ENCODE measurements at regions not wholly inside any gene's neighbourhood (a gene's known extent, or its start where the extent isn't known, plus 50 kb on each side); places are given as distances from the start of the nearest gene placed in this dataset.

DNA sequence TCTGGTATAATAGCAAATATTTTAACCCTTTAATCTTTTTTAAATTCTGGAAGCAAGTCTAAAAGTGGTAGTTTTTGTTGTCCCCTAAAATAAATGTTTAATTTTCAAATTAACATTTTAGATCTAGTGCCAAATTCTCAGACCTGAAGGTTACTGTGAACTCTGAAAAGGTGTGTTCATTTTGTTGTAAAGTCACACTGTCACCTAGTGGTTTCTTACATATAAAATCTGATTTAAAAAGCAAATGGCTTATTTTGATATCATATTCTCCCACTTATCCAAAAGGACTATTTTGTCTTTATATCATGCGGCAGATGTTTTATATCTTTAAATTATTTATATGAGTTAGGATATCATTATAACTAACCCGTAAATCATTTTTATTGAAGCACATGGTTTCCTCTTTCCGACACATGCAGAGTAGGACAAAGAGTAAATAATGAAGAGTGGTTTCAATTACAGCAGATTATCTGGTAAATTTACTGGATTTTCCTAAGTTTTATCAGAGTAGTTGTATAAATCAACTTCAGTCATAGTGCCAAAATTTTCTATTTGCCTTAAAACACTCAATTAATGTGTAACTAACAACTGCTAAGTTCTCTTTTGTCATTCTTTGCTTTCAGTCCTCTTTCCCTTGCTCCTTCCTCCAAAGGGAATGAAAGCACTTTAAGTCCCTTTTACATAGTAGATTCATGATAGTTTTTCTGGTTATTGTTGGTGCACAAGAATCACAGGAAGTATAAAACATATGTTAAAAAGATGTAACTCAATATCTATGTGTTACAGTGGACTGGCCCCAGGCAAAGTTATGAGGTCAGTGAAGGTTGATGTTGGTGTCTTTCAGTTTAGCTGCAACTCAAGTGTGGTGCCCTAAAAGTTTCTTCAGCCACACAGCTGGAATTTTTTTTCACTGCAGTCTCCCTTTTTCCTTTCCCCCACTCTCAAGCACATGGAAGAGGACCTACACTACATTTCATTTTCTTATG is 189.6 kb downstream of the COX7C start:
- TF ChIP-seq, protein P1, sequence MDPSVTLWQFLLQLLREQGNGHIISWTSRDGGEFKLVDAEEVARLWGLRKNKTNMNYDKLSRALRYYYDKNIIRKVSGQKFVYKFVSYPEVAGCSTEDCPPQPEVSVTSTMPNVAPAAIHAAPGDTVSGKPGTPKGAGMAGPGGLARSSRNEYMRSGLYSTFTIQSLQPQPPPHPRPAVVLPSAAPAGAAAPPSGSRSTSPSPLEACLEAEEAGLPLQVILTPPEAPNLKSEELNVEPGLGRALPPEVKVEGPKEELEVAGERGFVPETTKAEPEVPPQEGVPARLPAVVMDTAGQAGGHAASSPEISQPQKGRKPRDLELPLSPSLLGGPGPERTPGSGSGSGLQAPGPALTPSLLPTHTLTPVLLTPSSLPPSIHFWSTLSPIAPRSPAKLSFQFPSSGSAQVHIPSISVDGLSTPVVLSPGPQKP (IDR thresholded peaks at IDR 0.05; ENCODE audit: borderline replicate concordance, low read depth, low read length) = no peak
- TF ChIP-seq, protein P2, sequence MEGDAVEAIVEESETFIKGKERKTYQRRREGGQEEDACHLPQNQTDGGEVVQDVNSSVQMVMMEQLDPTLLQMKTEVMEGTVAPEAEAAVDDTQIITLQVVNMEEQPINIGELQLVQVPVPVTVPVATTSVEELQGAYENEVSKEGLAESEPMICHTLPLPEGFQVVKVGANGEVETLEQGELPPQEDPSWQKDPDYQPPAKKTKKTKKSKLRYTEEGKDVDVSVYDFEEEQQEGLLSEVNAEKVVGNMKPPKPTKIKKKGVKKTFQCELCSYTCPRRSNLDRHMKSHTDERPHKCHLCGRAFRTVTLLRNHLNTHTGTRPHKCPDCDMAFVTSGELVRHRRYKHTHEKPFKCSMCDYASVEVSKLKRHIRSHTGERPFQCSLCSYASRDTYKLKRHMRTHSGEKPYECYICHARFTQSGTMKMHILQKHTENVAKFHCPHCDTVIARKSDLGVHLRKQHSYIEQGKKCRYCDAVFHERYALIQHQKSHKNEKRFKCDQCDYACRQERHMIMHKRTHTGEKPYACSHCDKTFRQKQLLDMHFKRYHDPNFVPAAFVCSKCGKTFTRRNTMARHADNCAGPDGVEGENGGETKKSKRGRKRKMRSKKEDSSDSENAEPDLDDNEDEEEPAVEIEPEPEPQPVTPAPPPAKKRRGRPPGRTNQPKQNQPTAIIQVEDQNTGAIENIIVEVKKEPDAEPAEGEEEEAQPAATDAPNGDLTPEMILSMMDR (conservative IDR thresholded peaks at IDR 0.05; ENCODE audit: low read depth, low read length) = no peak
